Osteocyte (in vitro differentiated cells): ENCODE measurements at regions not wholly inside any gene's neighbourhood (a gene's known extent, or its start where the extent isn't known, plus 50 kb on each side); places are given as distances from the start of the nearest gene placed in this dataset.

Experiments
- DNase-seq: peaks from one replicate; pipeline ENCODE4 v3.0.0; 2021; ENCODE audit warnings: mixed read lengths; ENCODE audit not compliant: unreplicated experiment; ENCODE audit errors: extremely low spot score
- H3K27ac Mint-ChIP-seq: one replicate; pipeline ENCODE4 v1.8.0; 2021; ENCODE audit warnings: mild to moderate bottlenecking, mixed read lengths; ENCODE audit not compliant: unreplicated experiment
- H3K27me3 Mint-ChIP-seq: one replicate; pipeline ENCODE4 v1.8.0; 2021; ENCODE audit warnings: mixed read lengths; ENCODE audit not compliant: unreplicated experiment
- H3K36me3 Mint-ChIP-seq: one replicate; pipeline ENCODE4 v1.8.0; 2021; ENCODE audit warnings: mixed read lengths; ENCODE audit not compliant: unreplicated experiment
- H3K4me1 Mint-ChIP-seq: one replicate; pipeline ENCODE4 v1.8.0; 2021; ENCODE audit warnings: mixed read lengths; ENCODE audit not compliant: unreplicated experiment
- H3K4me3 Mint-ChIP-seq: one replicate; pipeline ENCODE4 v1.8.0; 2021; ENCODE audit warnings: mild to moderate bottlenecking, moderate library complexity, mixed read lengths; ENCODE audit not compliant: unreplicated experiment
- H3K9me3 Mint-ChIP-seq: one replicate; pipeline ENCODE4 v1.8.0; 2021; ENCODE audit warnings: mixed read lengths; ENCODE audit not compliant: unreplicated experiment
- TF ChIP-seq, protein P1 (sequence below): fragments of 200-600 bp; sonication (generic); IDR thresholded peaks from 2 replicates; pipeline ENCODE4 v1.5.0; 2021; ENCODE audit warnings: antibody characterized with exemption, mild to moderate bottlenecking, moderate library complexity

DNA sequence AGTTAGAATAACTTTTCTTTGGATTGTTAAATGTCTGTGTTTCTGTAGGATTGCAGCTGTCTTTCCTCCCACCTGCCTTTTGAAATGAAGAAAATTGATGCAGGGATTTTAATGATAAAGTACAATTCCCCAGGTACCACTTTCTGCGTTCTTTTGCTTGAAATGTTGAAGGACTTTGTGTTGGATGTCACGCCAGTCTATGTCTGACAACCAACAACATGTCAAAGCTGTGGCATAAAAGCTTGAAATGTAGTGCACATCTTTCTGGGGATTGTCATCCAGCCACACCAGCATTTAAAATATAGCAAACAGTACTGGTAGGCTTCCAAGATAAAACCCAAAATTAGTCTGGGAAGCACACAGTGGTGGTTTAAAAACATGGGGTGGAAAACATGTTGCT lies 381.4 kb downstream of the TMEM161B start:
- DNase-seq = no peak
- H3K4me1 Mint-ChIP-seq = no peaks in the 10 kb centered on the region
- TF ChIP-seq, protein P1, sequence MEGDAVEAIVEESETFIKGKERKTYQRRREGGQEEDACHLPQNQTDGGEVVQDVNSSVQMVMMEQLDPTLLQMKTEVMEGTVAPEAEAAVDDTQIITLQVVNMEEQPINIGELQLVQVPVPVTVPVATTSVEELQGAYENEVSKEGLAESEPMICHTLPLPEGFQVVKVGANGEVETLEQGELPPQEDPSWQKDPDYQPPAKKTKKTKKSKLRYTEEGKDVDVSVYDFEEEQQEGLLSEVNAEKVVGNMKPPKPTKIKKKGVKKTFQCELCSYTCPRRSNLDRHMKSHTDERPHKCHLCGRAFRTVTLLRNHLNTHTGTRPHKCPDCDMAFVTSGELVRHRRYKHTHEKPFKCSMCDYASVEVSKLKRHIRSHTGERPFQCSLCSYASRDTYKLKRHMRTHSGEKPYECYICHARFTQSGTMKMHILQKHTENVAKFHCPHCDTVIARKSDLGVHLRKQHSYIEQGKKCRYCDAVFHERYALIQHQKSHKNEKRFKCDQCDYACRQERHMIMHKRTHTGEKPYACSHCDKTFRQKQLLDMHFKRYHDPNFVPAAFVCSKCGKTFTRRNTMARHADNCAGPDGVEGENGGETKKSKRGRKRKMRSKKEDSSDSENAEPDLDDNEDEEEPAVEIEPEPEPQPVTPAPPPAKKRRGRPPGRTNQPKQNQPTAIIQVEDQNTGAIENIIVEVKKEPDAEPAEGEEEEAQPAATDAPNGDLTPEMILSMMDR = no peak
- peaks cover 3% of the 10 kb centered on the region for H3K9me3 Mint-ChIP-seq
- H3K27ac Mint-ChIP-seq = no peak overlapping the region
- no peaks in the 10 kb centered on the region for H3K27me3 Mint-ChIP-seq
- no peaks in the 10 kb centered on the region for H3K36me3 Mint-ChIP-seq
- H3K4me3 Mint-ChIP-seq = no peak overlapping the region

DNA sequence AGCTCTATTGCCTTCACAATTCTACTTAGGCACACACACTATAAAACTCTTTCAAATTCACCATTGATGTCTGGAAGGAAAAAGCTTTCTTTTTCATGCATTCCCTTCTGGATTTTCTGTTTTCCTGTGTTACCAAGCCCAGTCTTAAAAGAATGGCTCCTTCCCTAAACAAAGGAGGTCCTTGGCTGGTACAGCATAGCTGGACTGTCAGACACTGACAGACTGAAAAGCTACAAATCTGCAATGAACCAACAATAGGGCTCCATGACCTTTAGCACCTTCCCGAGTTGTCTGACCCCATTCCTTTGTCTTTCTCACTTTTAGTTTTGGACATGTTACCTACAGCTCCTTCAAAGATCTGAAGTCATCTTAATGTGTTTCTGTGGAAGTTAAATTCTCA lies 382.5 kb downstream of the TMEM161B start:
- Mint-ChIP-seq H3K27me3 (no peaks in the 10 kb centered on the region), H3K4me1 (no peaks in the 10 kb centered on the region), H3K27ac (no peak overlapping the region), H3K4me3 (no peak overlapping the region), H3K36me3 (no peaks in the 10 kb centered on the region), H3K9me3 (peaks cover 6% of the 10 kb centered on the region)
- no peak for DNase-seq
- TF ChIP-seq, protein P1 = no peak

DNA sequence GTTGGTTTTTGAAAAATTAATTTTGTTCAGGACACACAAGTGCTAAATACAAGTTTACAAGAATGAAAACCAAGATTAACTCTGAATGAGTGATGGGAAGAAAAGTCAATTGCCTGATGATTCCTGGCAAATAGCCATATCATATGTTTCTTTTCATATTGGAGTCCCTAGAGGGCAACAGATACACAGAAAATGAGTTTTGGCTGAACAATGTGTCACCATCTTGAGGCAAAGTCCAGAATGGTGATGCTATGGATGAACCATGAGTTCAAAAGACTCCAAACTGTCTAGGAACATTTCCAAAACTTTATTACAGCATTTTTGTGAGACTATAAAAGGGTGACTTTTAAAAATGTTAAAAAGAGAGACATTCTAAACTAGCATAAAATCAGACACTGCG lies 382.9 kb downstream of the TMEM161B start:
- Mint-ChIP-seq H3K4me3 (no peak overlapping the region), H3K27me3 (no peaks in the 10 kb centered on the region), H3K9me3 (peaks cover 6% of the 10 kb centered on the region), H3K36me3 (no peaks in the 10 kb centered on the region), H3K27ac (no peak overlapping the region), H3K4me1 (no peaks in the 10 kb centered on the region)
- DNase-seq = no peak
- TF ChIP-seq, protein P1 = no peak

DNA sequence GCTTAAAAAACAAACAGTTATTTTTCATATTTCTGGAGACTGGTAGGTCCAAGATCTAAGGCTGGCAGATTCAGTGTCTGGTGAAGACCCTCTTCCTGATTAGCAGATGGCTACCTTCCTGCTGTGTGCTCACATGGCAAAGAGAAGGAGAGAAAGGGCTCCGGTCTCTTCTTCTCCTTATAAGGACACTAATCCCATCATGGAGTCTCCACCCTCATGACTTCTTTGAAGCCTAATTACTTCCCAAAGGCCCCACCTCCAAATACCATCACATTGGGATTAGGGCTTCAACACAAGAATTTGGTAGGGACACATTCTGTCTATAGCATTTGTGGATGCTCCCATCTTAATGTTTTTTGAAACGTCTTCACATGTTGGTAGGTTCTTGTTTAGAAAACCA lies 391.1 kb downstream of the TMEM161B start:
- no peaks in the 10 kb centered on the region for H3K36me3 Mint-ChIP-seq
- no peaks in the 10 kb centered on the region for H3K27me3 Mint-ChIP-seq
- TF ChIP-seq, protein P1 = no peak
- H3K4me1 Mint-ChIP-seq = no peaks in the 10 kb centered on the region
- H3K27ac Mint-ChIP-seq = no peak overlapping the region
- no peak for DNase-seq
- H3K4me3 Mint-ChIP-seq = no peak overlapping the region
- peaks cover 3% of the 10 kb centered on the region for H3K9me3 Mint-ChIP-seq

DNA sequence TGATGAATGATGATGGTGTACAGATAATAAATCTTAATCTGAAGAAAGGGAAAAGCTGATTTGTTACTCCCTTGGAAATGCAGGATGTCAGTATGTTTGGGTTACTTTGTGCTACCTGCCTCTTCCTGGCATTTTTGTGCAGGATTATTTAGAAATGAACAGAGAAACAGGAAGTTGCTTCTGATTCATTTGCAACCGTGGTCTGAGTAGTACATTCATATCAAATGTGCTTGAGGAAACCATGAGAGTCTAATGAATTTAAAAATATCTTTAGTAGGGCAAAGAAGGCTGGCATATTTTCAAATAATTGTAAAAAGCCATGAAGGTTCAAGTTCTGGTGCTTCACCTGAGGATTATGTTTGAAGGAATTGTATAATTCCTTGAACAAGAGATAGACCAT lies 391.6 kb downstream of the TMEM161B start:
- no peaks in the 10 kb centered on the region for H3K27me3 Mint-ChIP-seq
- H3K36me3 Mint-ChIP-seq = no peaks in the 10 kb centered on the region
- TF ChIP-seq, protein P1 = no peak
- peaks cover 3% of the 10 kb centered on the region for H3K9me3 Mint-ChIP-seq
- no peaks in the 10 kb centered on the region for H3K4me1 Mint-ChIP-seq
- DNase-seq = no peak
- no peak overlapping the region for H3K27ac Mint-ChIP-seq
- H3K4me3 Mint-ChIP-seq = no peak overlapping the region
